GM23338 (cell line): ENCODE measurements at regions not wholly inside any gene's neighbourhood (a gene's known extent, or its start where the extent isn't known, plus 50 kb on each side); places are given as distances from the start of the nearest gene placed in this dataset.

Experiments used
- CREB1 ChIP-seq: fragments of 250-450 bp; sonication (Bioruptor Pico); IDR thresholded peaks from 2 replicates; pipeline ENCODE4 v1.5.0; 2020; ENCODE audit warnings: low read depth, mild to moderate bottlenecking, moderate library complexity
- EZH2 ChIP-seq: fragments of 200-600 bp; sonication (generic); IDR thresholded peaks from one replicate; pipeline ENCODE4 v1.8.0; 2017; ENCODE audit warnings: antibody characterized with exemption, mild to moderate bottlenecking, low read depth; ENCODE audit not compliant: unreplicated experiment
- EZH2phosphoT487 ChIP-seq: fragments of 200-600 bp; sonication (generic); IDR thresholded peaks from one replicate; pipeline ENCODE4 v1.8.1; 2018; ENCODE audit warnings: antibody characterized with exemption; ENCODE audit not compliant: unreplicated experiment
- JUNB ChIP-seq: IDR thresholded peaks from one replicate; pipeline ENCODE4 v1.6.1; 2016; ENCODE audit warnings: antibody characterized with exemption; ENCODE audit not compliant: unreplicated experiment
- NANOG ChIP-seq: IDR thresholded peaks from 2 replicates; pipeline ENCODE4 v1.6.1; 2016; ENCODE audit warnings: antibody characterized with exemption, borderline replicate concordance
- POLR2AphosphoS5 ChIP-seq: IDR thresholded peaks from 2 replicates; pipeline ENCODE4 v1.6.1; 2016; ENCODE audit warnings: antibody characterized with exemption, low read depth
- ZNF114 ChIP-seq: fragments of 250-450 bp; sonication (Bioruptor Pico); IDR thresholded peaks from 2 replicates; pipeline ENCODE4 v1.5.0; 2020; ENCODE audit warnings: mild to moderate bottlenecking, moderate library complexity
- ZNF331 ChIP-seq: fragments of 250-450 bp; sonication (Bioruptor Pico); IDR thresholded peaks from 2 replicates; pipeline ENCODE4 v1.5.0; 2020; ENCODE audit warnings: low read depth, mild to moderate bottlenecking, moderate library complexity
- TF ChIP-seq, protein P1 (sequence below), 2 experiments: fragments of 200-600 bp in 1 of 2; sonication (generic) in 1 of 2; conservative IDR thresholded peaks; 2 replicates each; pipeline versions ENCODE4 v1.5.1 to v1.6.1; 2016 to 2017; ENCODE audit warnings: antibody characterized with exemption in 2 of 2, low read depth in 2 of 2, mild to moderate bottlenecking in 2 of 2, moderate library complexity in 1 of 2
- TF ChIP-seq, protein P2 (sequence below): IDR thresholded peaks from one replicate; pipeline ENCODE4 v1.6.1; 2018; ENCODE audit warnings: antibody characterized with exemption; ENCODE audit not compliant: unreplicated experiment
- TF ChIP-seq, protein P3 (sequence below): IDR thresholded peaks from 2 replicates; pipeline ENCODE4 v1.6.1; 2016; ENCODE audit warnings: antibody characterized with exemption
- TF ChIP-seq, protein P4 (sequence below): fragments of 250-450 bp; sonication (Bioruptor Pico); IDR thresholded peaks from 2 replicates; pipeline ENCODE4 v1.5.0; 2020; ENCODE audit warnings: mild to moderate bottlenecking, moderate library complexity

DNA sequence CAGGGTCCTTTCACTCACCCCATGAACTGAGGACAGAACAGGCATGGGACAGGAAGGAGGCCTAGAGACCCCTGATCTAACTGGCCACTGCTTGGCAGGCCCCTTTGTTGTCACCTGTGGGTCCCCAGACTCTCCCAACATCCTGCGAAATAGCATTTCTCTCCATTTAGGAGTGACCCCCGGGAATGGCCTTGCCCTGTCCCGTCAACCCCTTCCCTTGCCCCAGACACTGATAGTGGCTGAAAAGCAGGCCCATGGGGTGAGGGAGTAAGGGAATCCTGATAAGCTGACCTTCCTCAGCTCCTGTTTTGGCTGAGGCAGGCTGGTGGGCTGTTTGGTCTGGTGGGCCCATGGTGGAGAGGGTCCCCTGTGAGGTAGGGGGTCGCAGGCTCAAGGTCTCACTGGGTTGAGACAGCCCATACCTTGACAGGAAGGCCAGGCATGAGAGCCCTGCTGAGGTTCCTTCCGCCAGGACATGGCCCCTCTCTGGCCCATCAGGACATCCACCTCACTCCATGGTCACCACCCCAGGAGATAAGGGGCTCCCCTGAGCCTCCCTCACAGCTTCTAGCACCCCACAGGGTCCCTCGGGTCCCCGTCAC lies 139.3 kb downstream of the MRPL14 start:
- TF ChIP-seq, protein P1, sequence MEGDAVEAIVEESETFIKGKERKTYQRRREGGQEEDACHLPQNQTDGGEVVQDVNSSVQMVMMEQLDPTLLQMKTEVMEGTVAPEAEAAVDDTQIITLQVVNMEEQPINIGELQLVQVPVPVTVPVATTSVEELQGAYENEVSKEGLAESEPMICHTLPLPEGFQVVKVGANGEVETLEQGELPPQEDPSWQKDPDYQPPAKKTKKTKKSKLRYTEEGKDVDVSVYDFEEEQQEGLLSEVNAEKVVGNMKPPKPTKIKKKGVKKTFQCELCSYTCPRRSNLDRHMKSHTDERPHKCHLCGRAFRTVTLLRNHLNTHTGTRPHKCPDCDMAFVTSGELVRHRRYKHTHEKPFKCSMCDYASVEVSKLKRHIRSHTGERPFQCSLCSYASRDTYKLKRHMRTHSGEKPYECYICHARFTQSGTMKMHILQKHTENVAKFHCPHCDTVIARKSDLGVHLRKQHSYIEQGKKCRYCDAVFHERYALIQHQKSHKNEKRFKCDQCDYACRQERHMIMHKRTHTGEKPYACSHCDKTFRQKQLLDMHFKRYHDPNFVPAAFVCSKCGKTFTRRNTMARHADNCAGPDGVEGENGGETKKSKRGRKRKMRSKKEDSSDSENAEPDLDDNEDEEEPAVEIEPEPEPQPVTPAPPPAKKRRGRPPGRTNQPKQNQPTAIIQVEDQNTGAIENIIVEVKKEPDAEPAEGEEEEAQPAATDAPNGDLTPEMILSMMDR (conservative IDR thresholded peaks at IDR 0.05; ENCODE audit: low read depth in 2 of 2): no peak
- TF ChIP-seq ZNF331 (no peak), POLR2AphosphoS5 (no peak), EZH2 (no peak), EZH2phosphoT487 (no peak), NANOG (no peak), JUNB (no peak), ZNF114 (CRISPR knock-in tag) (no peak), CREB1 (CRISPR knock-in tag) (no peak)
- TF ChIP-seq, protein P2, sequence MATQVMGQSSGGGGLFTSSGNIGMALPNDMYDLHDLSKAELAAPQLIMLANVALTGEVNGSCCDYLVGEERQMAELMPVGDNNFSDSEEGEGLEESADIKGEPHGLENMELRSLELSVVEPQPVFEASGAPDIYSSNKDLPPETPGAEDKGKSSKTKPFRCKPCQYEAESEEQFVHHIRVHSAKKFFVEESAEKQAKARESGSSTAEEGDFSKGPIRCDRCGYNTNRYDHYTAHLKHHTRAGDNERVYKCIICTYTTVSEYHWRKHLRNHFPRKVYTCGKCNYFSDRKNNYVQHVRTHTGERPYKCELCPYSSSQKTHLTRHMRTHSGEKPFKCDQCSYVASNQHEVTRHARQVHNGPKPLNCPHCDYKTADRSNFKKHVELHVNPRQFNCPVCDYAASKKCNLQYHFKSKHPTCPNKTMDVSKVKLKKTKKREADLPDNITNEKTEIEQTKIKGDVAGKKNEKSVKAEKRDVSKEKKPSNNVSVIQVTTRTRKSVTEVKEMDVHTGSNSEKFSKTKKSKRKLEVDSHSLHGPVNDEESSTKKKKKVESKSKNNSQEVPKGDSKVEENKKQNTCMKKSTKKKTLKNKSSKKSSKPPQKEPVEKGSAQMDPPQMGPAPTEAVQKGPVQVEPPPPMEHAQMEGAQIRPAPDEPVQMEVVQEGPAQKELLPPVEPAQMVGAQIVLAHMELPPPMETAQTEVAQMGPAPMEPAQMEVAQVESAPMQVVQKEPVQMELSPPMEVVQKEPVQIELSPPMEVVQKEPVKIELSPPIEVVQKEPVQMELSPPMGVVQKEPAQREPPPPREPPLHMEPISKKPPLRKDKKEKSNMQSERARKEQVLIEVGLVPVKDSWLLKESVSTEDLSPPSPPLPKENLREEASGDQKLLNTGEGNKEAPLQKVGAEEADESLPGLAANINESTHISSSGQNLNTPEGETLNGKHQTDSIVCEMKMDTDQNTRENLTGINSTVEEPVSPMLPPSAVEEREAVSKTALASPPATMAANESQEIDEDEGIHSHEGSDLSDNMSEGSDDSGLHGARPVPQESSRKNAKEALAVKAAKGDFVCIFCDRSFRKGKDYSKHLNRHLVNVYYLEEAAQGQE: no peak
- TF ChIP-seq, protein P3, sequence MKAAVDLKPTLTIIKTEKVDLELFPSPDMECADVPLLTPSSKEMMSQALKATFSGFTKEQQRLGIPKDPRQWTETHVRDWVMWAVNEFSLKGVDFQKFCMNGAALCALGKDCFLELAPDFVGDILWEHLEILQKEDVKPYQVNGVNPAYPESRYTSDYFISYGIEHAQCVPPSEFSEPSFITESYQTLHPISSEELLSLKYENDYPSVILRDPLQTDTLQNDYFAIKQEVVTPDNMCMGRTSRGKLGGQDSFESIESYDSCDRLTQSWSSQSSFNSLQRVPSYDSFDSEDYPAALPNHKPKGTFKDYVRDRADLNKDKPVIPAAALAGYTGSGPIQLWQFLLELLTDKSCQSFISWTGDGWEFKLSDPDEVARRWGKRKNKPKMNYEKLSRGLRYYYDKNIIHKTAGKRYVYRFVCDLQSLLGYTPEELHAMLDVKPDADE: no peak
- TF ChIP-seq, protein P4, sequence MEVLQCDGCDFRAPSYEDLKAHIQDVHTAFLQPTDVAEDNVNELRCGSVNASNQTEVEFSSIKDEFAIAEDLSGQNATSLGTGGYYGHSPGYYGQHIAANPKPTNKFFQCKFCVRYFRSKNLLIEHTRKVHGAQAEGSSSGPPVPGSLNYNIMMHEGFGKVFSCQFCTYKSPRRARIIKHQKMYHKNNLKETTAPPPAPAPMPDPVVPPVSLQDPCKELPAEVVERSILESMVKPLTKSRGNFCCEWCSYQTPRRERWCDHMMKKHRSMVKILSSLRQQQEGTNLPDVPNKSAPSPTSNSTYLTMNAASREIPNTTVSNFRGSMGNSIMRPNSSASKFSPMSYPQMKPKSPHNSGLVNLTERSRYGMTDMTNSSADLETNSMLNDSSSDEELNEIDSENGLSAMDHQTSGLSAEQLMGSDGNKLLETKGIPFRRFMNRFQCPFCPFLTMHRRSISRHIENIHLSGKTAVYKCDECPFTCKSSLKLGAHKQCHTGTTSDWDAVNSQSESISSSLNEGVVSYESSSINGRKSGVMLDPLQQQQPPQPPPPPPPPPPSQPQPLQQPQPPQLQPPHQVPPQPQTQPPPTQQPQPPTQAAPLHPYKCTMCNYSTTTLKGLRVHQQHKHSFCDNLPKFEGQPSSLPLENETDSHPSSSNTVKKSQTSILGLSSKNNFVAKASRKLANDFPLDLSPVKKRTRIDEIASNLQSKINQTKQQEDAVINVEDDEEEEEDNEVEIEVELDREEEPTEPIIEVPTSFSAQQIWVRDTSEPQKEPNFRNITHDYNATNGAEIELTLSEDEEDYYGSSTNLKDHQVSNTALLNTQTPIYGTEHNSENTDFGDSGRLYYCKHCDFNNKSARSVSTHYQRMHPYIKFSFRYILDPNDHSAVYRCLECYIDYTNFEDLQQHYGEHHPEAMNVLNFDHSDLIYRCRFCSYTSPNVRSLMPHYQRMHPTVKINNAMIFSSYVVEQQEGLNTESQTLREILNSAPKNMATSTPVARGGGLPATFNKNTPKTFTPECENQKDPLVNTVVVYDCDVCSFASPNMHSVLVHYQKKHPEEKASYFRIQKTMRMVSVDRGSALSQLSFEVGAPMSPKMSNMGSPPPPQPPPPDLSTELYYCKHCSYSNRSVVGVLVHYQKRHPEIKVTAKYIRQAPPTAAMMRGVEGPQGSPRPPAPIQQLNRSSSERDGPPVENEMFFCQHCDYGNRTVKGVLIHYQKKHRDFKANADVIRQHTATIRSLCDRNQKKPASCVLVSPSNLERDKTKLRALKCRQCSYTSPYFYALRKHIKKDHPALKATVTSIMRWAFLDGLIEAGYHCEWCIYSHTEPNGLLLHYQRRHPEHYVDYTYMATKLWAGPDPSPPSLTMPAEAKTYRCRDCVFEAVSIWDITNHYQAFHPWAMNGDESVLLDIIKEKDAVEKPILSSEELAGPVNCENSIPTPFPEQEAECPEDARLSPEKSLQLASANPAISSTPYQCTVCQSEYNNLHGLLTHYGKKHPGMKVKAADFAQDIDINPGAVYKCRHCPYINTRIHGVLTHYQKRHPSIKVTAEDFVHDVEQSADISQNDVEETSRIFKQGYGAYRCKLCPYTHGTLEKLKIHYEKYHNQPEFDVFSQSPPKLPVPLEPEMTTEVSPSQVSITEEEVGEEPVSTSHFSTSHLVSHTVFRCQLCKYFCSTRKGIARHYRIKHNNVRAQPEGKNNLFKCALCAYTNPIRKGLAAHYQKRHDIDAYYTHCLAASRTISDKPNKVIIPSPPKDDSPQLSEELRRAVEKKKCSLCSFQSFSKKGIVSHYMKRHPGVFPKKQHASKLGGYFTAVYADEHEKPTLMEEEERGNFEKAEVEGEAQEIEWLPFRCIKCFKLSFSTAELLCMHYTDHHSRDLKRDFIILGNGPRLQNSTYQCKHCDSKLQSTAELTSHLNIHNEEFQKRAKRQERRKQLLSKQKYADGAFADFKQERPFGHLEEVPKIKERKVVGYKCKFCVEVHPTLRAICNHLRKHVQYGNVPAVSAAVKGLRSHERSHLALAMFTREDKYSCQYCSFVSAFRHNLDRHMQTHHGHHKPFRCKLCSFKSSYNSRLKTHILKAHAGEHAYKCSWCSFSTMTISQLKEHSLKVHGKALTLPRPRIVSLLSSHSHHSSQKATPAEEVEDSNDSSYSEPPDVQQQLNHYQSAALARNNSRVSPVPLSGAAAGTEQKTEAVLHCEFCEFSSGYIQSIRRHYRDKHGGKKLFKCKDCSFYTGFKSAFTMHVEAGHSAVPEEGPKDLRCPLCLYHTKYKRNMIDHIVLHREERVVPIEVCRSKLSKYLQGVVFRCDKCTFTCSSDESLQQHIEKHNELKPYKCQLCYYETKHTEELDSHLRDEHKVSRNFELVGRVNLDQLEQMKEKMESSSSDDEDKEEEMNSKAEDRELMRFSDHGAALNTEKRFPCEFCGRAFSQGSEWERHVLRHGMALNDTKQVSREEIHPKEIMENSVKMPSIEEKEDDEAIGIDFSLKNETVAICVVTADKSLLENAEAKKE (CRISPR knock-in tag): no peak
